Progenitor cell of endocrine pancreas (in vitro differentiated cells): ENCODE measurements at regions not wholly inside any gene's neighbourhood (a gene's known extent, or its start where the extent isn't known, plus 50 kb on each side); places are given as distances from the start of the nearest gene placed in this dataset.

Experiments
- DNase-seq: peaks from one replicate; pipeline ENCODE4 v3.0.0; 2021; ENCODE audit warnings: low spot score; ENCODE audit not compliant: unreplicated experiment
- H3K27ac Mint-ChIP-seq: 2 replicates; pipeline ENCODE4 v1.8.0; 2021; ENCODE audit warnings: mild to moderate bottlenecking, moderate library complexity, mixed read lengths
- H3K27me3 Mint-ChIP-seq: 2 replicates; pipeline ENCODE4 v1.8.0; 2021; ENCODE audit warnings: mixed read lengths
- H3K36me3 Mint-ChIP-seq: 2 replicates; pipeline ENCODE4 v1.8.0; 2022; ENCODE audit warnings: mixed read lengths; ENCODE audit not compliant: insufficient read depth
- H3K4me1 Mint-ChIP-seq: 2 replicates; pipeline ENCODE4 v1.8.0; 2021; ENCODE audit warnings: low read depth, mixed read lengths
- H3K4me3 Mint-ChIP-seq: 2 replicates; pipeline ENCODE4 v1.8.0; 2021; ENCODE audit warnings: low read depth, mild to moderate bottlenecking, moderate library complexity, mixed read lengths
- H3K9me3 Mint-ChIP-seq: 2 replicates; pipeline ENCODE4 v1.8.0; 2021; ENCODE audit warnings: low read depth, mixed read lengths
- TF ChIP-seq, protein P1 (sequence below): fragments of 200-600 bp; sonication (generic); IDR thresholded peaks from one replicate; pipeline ENCODE4 v1.5.0; 2021; ENCODE audit warnings: antibody characterized with exemption, mild to moderate bottlenecking; ENCODE audit not compliant: unreplicated experiment

DNA sequence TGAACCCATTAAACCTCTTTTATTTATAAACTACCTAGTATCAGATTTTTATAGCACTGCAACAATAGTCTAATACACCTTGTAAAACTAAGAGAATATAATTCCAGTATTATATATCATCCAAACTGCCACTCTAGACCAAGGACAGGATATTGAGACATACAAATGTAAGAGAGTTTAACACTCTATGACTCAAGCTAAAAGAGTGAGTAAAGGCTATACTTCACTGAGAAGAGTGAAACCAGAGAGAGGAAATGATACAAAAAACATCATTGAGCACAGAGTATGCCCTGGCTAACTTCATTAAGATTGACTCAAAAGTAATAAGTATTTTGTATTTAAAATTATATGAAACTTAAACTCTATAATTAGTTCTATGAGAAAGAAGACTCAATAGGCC lies 1951.9 kb upstream of the SEL1L start:
- Mint-ChIP-seq H3K4me3 (no peak overlapping the region), H3K27me3 (no peaks in the 10 kb centered on the region), H3K9me3 (no peaks in the 10 kb centered on the region), H3K27ac (no peak overlapping the region), H3K4me1 (no peaks in the 10 kb centered on the region), H3K36me3 (no peaks in the 10 kb centered on the region)
- TF ChIP-seq, protein P1, sequence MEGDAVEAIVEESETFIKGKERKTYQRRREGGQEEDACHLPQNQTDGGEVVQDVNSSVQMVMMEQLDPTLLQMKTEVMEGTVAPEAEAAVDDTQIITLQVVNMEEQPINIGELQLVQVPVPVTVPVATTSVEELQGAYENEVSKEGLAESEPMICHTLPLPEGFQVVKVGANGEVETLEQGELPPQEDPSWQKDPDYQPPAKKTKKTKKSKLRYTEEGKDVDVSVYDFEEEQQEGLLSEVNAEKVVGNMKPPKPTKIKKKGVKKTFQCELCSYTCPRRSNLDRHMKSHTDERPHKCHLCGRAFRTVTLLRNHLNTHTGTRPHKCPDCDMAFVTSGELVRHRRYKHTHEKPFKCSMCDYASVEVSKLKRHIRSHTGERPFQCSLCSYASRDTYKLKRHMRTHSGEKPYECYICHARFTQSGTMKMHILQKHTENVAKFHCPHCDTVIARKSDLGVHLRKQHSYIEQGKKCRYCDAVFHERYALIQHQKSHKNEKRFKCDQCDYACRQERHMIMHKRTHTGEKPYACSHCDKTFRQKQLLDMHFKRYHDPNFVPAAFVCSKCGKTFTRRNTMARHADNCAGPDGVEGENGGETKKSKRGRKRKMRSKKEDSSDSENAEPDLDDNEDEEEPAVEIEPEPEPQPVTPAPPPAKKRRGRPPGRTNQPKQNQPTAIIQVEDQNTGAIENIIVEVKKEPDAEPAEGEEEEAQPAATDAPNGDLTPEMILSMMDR: no peak
- DNase-seq: no peak

DNA sequence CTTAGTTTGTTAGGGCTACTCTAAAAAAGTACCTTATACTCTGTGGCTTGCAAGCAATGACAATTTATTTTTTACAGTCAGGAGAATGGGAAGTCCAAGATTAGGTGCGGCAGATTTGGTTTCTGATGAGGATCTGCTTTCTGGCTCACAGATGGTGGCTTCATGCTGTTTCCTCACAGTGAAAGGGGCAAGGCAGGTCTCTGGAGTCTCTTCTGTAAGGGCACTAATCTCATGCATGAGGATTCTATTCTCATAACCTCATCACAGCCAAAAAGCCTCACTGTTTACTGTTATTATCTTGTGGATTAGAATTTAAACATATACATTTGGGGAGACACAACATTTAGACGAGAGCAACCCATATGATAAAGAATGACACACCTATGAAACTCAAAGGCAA lies 1957.4 kb upstream of the SEL1L start:
- Mint-ChIP-seq H3K27ac (no peak overlapping the region), H3K4me3 (no peak overlapping the region), H3K36me3 (no peaks in the 10 kb centered on the region), H3K27me3 (no peaks in the 10 kb centered on the region), H3K9me3 (no peaks in the 10 kb centered on the region), H3K4me1 (no peaks in the 10 kb centered on the region)
- DNase-seq: no peak
- TF ChIP-seq, protein P1: no peak

GRCh38 chr14:83520837-83521236 lies 1987.2 kb upstream of the SEL1L start:
- Mint-ChIP-seq H3K4me1 (no peaks in the 10 kb centered on the region), H3K36me3 (no peaks in the 10 kb centered on the region), H3K27ac (no peak overlapping the region), H3K27me3 (no peaks in the 10 kb centered on the region), H3K4me3 (no peak overlapping the region), H3K9me3 (no peaks in the 10 kb centered on the region)
- DNase-seq: no peak
- TF ChIP-seq, protein P1: no peak

GRCh38 chr14:83529531-83529930 lies 1995.9 kb upstream of the SEL1L start:
- peaks cover 8% of the 10 kb centered on the region for H3K4me1 Mint-ChIP-seq
- H3K36me3 Mint-ChIP-seq: no peaks in the 10 kb centered on the region
- TF ChIP-seq, protein P1: no peak
- H3K27me3 Mint-ChIP-seq: no peaks in the 10 kb centered on the region
- no peak for DNase-seq
- H3K4me3 Mint-ChIP-seq: no peak overlapping the region
- no peaks in the 10 kb centered on the region for H3K9me3 Mint-ChIP-seq
- H3K27ac Mint-ChIP-seq: no peak overlapping the region

GRCh38 chr14:83533734-83534133 lies 1996.2 kb upstream of the FLRT2 start:
- H3K36me3 Mint-ChIP-seq: no peaks in the 10 kb centered on the region
- H3K9me3 Mint-ChIP-seq: no peaks in the 10 kb centered on the region
- TF ChIP-seq, protein P1: no peak
- no peak overlapping the region for H3K4me3 Mint-ChIP-seq
- H3K4me1 Mint-ChIP-seq: peaks cover 8% of the 10 kb centered on the region
- DNase-seq: no peak
- H3K27me3 Mint-ChIP-seq: no peaks in the 10 kb centered on the region
- H3K27ac Mint-ChIP-seq: no peak overlapping the region
